ENCODE measurements at regions not wholly inside any gene's neighbourhood (a gene's known extent, or its start where the extent isn't known, plus 50 kb on each side); places are given as distances from the start of the nearest gene placed in this dataset.

DNA sequence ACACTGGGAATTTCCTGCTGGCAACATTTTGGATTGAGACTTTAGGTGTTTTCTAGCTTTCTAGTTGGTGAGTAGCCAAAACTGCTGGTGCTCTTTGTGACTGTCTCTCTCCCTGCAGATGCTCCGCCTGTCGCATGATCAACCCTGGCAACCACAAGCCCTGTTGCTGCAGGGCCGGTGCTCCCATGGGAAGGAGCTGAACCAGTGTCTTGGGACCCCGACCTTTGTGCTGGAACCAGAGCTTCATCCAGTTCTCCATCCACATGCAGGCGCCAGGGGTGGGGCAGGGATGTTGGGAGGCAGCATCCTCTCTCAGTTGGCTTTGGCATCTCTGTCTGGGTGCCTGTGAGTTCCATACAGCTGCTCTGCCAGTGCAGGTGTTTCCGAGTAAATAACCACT is 306.2 kb upstream of the MKI67 start:
- intact Hi-C loops (cut with DNase I, micrococcal nuclease) = no loop called here
- no peak overlapping the region for H3K27ac Mint-ChIP-seq
- POLR2A ChIA-PET = no interaction called here
- no peaks in the 10 kb centered on the region for H3K9me3 Mint-ChIP-seq (ENCODE audit: low read depth)
- no peak for DNase-seq
- CTCF ChIA-PET = interaction anchor here (0.6 to 1.0 kb wide), 2 partner anchors 41 to 1699 kb away, joined by 3 to 4 read pairs; no protein-coding TSS in a partner anchor
- no peaks in the 10 kb centered on the region for H3K36me3 Mint-ChIP-seq (ENCODE audit: low read depth)
- no peak for ATAC-seq
- no peak overlapping the region for H3K4me3 Mint-ChIP-seq
- peaks cover 4% of the 10 kb centered on the region for H3K27me3 Mint-ChIP-seq
- no peaks in the 10 kb centered on the region for H3K4me1 Mint-ChIP-seq

DNA sequence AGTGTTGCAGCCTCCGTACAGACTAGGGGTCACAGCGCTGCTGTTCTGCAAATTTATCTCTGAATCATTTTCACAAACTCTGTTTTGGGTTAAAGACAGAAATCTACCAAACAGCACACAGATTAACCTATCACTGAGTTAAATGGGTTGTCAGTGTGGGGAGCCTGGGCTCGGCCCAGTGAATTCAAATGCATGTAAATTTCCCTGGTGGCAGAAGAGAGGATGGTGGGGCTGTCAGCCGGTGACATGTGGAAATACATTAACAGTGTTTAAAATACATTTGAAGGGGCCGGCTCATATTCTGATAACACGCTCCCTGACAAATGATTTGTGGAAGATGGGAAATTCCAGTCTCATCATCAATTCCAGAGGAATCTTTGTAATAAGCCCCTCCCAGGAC is 309.6 kb upstream of the MKI67 start:
- H3K4me3 Mint-ChIP-seq = no peak overlapping the region
- no peaks in the 10 kb centered on the region for H3K4me1 Mint-ChIP-seq
- intact Hi-C loops (cut with DNase I, micrococcal nuclease) = no loop called here
- POLR2A ChIA-PET = no interaction called here
- CTCF ChIA-PET = no interaction called here
- ATAC-seq (no peak), DNase-seq (no peak)
- H3K27me3 Mint-ChIP-seq = peaks cover 15% of the 10 kb centered on the region
- no peaks in the 10 kb centered on the region for H3K36me3 Mint-ChIP-seq (ENCODE audit: low read depth)
- no peak overlapping the region for H3K27ac Mint-ChIP-seq
- H3K9me3 Mint-ChIP-seq (ENCODE audit: low read depth) = no peaks in the 10 kb centered on the region

GRCh38 chr10:128437786-128438345 is 311.6 kb upstream of the MKI67 start:
- ChIA-PET POLR2A (no interaction called here), CTCF (no interaction called here)
- Mint-ChIP-seq H3K27ac (no peak overlapping the region), H3K4me3 (no peak overlapping the region), H3K27me3 (peaks cover 16% of the 10 kb centered on the region), H3K36me3 (ENCODE audit: low read depth) (no peaks in the 10 kb centered on the region), H3K4me1 (no peaks in the 10 kb centered on the region), H3K9me3 (ENCODE audit: low read depth) (no peaks in the 10 kb centered on the region)
- DNase-seq (no peak), ATAC-seq (no peak)
- intact Hi-C loops (cut with DNase I, micrococcal nuclease) = no loop called here

DNA sequence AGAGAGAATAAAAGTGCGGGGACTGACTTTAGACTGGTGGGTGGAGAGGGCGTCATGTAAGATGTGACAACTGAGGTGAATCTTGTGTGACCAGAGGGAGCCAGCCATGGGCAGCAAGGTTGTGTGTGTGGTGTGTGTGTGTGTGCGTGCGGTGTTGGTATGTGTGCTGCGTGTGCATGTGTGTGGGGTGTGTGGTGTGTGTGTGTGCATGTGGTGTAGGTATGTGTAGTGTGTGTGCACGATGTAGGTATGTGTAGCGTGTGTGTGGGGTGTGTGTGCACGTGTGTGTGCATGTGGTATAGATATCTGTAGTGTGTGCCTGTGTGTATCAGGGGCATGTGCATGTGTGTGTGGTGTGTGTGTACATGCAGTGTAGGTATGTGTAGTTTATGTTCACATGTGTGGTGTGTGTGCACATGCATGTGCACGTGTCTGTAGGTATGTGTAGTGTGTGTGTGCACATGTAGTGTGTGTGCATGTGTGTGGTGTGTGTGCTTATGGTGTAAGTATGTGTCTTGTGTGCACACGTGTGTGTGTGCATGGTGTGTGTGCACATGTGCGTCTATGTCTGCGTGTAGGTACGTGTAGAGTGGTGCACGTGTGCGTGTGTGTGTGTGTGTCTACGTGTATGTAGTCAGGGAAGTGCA is 312.3 kb upstream of the MKI67 start:
- ATAC-seq = no peak
- no peak overlapping the region for H3K27ac Mint-ChIP-seq
- POLR2A ChIA-PET = no interaction called here
- CTCF ChIA-PET = no interaction called here
- intact Hi-C loops (cut with DNase I, micrococcal nuclease) = no loop called here
- no peaks in the 10 kb centered on the region for H3K36me3 Mint-ChIP-seq (ENCODE audit: low read depth)
- H3K4me1 Mint-ChIP-seq = no peaks in the 10 kb centered on the region
- H3K4me3 Mint-ChIP-seq = no peak overlapping the region
- no peak for DNase-seq
- H3K9me3 Mint-ChIP-seq (ENCODE audit: low read depth) = no peaks in the 10 kb centered on the region
- peaks cover 16% of the 10 kb centered on the region for H3K27me3 Mint-ChIP-seq

DNA sequence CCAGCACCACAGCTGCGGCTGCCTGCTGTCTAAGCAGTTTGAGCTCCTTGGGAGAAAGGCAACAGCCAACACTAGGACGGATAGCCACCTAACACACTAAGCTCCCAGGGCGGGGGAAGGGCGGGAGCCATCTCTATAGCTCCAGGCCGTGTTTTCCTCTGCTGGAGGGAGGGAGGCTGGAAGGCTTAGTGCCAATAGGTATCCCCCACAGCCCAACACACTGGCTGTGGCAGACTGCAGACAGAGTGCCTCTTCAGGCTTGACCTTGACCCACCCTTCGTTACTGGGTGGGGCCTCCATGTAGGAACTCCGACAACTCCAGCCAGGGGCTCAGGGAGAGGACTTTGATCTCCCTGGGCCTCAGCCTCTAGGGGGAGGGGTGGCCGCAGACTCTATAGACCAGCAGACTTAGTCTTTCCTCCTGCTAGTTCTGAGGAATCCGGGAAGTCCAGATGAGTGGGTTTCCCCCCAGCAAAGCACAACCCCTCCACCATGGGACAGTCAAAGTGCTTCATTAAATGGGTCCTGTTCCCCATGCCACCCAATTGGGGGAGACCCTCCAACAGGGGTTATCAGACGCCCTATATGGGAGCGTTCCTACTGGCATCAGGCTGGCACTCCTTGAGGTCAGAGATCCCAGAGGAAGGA is 314.4 kb upstream of the MKI67 start:
- no peak for DNase-seq
- ChIA-PET POLR2A (no interaction called here), CTCF (no interaction called here)
- no peaks in the 10 kb centered on the region for H3K4me1 Mint-ChIP-seq
- no peaks in the 10 kb centered on the region for H3K36me3 Mint-ChIP-seq (ENCODE audit: low read depth)
- no peak for ATAC-seq
- no peak overlapping the region for H3K4me3 Mint-ChIP-seq
- peaks cover 12% of the 10 kb centered on the region for H3K27me3 Mint-ChIP-seq
- no peak overlapping the region for H3K27ac Mint-ChIP-seq
- intact Hi-C loops (cut with DNase I, micrococcal nuclease) = no loop called here
- no peaks in the 10 kb centered on the region for H3K9me3 Mint-ChIP-seq (ENCODE audit: low read depth)

GRCh38 chr10:128443925-128444518 is 317.8 kb upstream of the MKI67 start:
- intact Hi-C loops (cut with DNase I, micrococcal nuclease) = no loop called here
- Mint-ChIP-seq H3K36me3 (ENCODE audit: low read depth) (no peaks in the 10 kb centered on the region), H3K9me3 (ENCODE audit: low read depth) (no peaks in the 10 kb centered on the region), H3K27ac (no peak overlapping the region), H3K27me3 (peaks cover 4% of the 10 kb centered on the region), H3K4me1 (no peaks in the 10 kb centered on the region), H3K4me3 (no peak overlapping the region)
- ChIA-PET CTCF (no interaction called here), POLR2A (no interaction called here)
- DNase-seq = no peak
- ATAC-seq = no peak

DNA sequence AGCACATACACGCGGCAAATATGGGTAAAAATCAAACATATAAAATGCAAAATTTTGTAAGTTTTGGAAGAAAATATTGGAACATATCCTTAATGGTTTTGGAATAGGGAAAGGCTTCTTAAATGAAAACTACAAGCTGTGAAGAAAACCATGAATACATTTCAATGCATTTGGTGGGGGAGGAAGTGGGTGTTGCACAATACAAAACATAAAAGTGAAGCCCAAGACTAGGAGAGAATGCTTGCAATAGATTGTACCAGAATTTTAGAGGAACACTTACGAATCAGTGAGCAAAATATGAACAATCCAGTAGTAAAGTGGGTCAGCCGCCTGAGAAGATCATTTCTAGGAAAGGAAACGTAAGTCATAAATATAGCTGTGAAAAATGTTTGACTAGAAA is 322.6 kb upstream of the MKI67 start:
- CTCF ChIA-PET = interaction anchor here (0.6 kb wide), 1 partner anchor 1012 kb away, joined by 3 read pairs; no protein-coding TSS in a partner anchor
- ATAC-seq = no peak
- Mint-ChIP-seq H3K4me1 (no peaks in the 10 kb centered on the region), H3K36me3 (ENCODE audit: low read depth) (no peaks in the 10 kb centered on the region), H3K27ac (no peak overlapping the region), H3K27me3 (peaks cover 2% of the 10 kb centered on the region), H3K9me3 (ENCODE audit: low read depth) (no peaks in the 10 kb centered on the region), H3K4me3 (no peak overlapping the region)
- intact Hi-C loops (cut with DNase I, micrococcal nuclease) = no loop called here
- no peak for DNase-seq
- POLR2A ChIA-PET = no interaction called here

DNA sequence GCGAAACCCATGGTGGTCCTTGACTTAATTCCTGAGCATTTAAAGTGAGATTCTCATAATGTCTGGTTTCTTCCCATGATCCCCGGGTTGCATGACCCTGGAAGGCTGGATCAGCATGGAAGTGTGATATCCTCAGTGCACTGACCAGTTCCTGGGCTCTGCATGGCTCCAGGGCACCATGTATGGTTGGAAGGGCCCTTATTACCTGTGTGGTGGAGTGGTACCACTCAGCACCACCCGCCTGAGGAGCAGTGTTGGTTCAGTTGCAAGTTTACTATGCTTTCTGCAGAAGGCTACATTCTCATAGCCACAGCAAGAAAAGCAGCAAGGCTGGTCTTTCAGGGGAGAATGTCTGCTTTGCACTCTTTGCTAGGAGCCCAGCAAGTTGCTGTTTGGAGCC is 325.7 kb upstream of the MKI67 start:
- no peak overlapping the region for H3K27ac Mint-ChIP-seq
- ATAC-seq = no peak
- peaks cover 2% of the 10 kb centered on the region for H3K27me3 Mint-ChIP-seq
- no peaks in the 10 kb centered on the region for H3K36me3 Mint-ChIP-seq (ENCODE audit: low read depth)
- ChIA-PET CTCF (no interaction called here), POLR2A (no interaction called here)
- H3K4me3 Mint-ChIP-seq = no peak overlapping the region
- no peaks in the 10 kb centered on the region for H3K9me3 Mint-ChIP-seq (ENCODE audit: low read depth)
- intact Hi-C loops (cut with DNase I, micrococcal nuclease) = no loop called here
- DNase-seq = no peak
- no peaks in the 10 kb centered on the region for H3K4me1 Mint-ChIP-seq

GRCh38 chr10:128456271-128456670 is 330.0 kb upstream of the MKI67 start:
- Mint-ChIP-seq H3K27me3 (peaks cover 2% of the 10 kb centered on the region), H3K4me1 (no peaks in the 10 kb centered on the region), H3K27ac (no peak overlapping the region), H3K36me3 (ENCODE audit: low read depth) (no peaks in the 10 kb centered on the region), H3K9me3 (ENCODE audit: low read depth) (no peaks in the 10 kb centered on the region), H3K4me3 (no peak overlapping the region)
- POLR2A ChIA-PET = no interaction called here
- CTCF ChIA-PET = no interaction called here
- ATAC-seq = no peak
- intact Hi-C loops (cut with DNase I, micrococcal nuclease) = no loop called here
- DNase-seq = no peak

DNA sequence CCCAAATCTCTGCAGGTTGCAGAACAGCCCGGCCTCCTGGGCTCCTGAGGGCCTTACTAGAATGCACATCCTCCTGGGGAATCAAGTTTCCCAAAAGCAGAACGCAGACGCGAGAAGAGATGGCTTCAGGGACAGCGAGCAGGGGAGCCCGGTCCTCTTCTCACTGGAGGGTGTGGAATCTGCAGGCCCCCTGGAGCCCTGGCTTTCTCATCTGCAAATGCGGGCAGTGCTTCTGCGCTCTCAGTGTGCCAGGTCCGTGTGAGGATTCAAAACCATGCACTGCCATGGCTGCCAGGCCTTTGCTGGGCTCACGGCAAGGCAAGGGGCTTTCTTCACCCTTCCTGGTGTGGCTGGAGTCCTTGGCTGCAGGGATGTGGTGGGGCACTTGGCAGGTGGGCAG is 330.9 kb upstream of the MKI67 start:
- POLR2A ChIA-PET = no interaction called here
- Mint-ChIP-seq H3K9me3 (ENCODE audit: low read depth) (no peaks in the 10 kb centered on the region), H3K4me1 (no peaks in the 10 kb centered on the region), H3K27ac (no peak overlapping the region), H3K36me3 (ENCODE audit: low read depth) (no peaks in the 10 kb centered on the region), H3K4me3 (no peak overlapping the region), H3K27me3 (peaks cover 2% of the 10 kb centered on the region)
- CTCF ChIA-PET = no interaction called here
- DNase-seq (no peak), ATAC-seq (no peak)
- intact Hi-C loops (cut with DNase I, micrococcal nuclease) = no loop called here

- Mint-ChIP-seq H3K27me3 (no peaks in the 10 kb centered on the region), H3K27ac (no peak overlapping the region), H3K9me3 (ENCODE audit: low read depth) (no peaks in the 10 kb centered on the region), H3K4me1 (no peaks in the 10 kb centered on the region), H3K36me3 (ENCODE audit: low read depth) (no peaks in the 10 kb centered on the region), H3K4me3 (no peak overlapping the region)
- ChIA-PET POLR2A (no interaction called here), CTCF (no interaction called here)
- DNase-seq (no peak), ATAC-seq (no peak)
- intact Hi-C loops (cut with DNase I, micrococcal nuclease) = no loop called here
Observed at GRCh38 chr10:128461991-128462390, 335.8 kb upstream of the MKI67 start.

- Mint-ChIP-seq H3K4me1 (no peaks in the 10 kb centered on the region), H3K27me3 (no peaks in the 10 kb centered on the region), H3K9me3 (ENCODE audit: low read depth) (no peaks in the 10 kb centered on the region), H3K4me3 (no peak overlapping the region), H3K36me3 (ENCODE audit: low read depth) (no peaks in the 10 kb centered on the region), H3K27ac (no peak overlapping the region)
- DNase-seq = no peak
- ATAC-seq = no peak
- intact Hi-C loops (cut with DNase I, micrococcal nuclease) = no loop called here
- POLR2A ChIA-PET = no interaction called here
- CTCF ChIA-PET = no interaction called here
Observed at GRCh38 chr10:128462844-128463243, 336.6 kb upstream of the MKI67 start.

Data from activated CD4-positive, alpha-beta T cell treated with anti-CD3 and anti-CD28 coated beads for 36 hours (primary cell).